Adipocyte (in vitro differentiated cells): ENCODE measurements at regions not wholly inside any gene's neighbourhood (a gene's known extent, or its start where the extent isn't known, plus 50 kb on each side); places are given as distances from the start of the nearest gene placed in this dataset.

Experiments
- DNase-seq: peaks from one replicate; pipeline ENCODE4 v3.0.0-alpha.2; 2015; ENCODE audit warnings: low read depth
- H3K27me3 ChIP-seq: replicated peaks from 2 replicates; pipeline ENCODE4 v1.7.0; 2013; ENCODE audit warnings: mild to moderate bottlenecking, low read length, moderate library complexity; ENCODE audit not compliant: control insufficient read depth, insufficient read depth
- H3K36me3 ChIP-seq: 2 replicates; pipeline ENCODE4 v1.7.0; 2013; ENCODE audit warnings: low read length, mild to moderate bottlenecking, moderate library complexity; ENCODE audit not compliant: control insufficient read depth, insufficient read depth, severe bottlenecking
- H3K4me1 ChIP-seq: 2 replicates; pipeline ENCODE4 v1.7.0; 2013; ENCODE audit warnings: mild to moderate bottlenecking, low read length, moderate library complexity; ENCODE audit not compliant: control insufficient read depth, insufficient read depth
- H3K4me3 ChIP-seq: 2 replicates; pipeline ENCODE4 v1.7.0; 2013; ENCODE audit warnings: mild to moderate bottlenecking, low read length, moderate library complexity
- H3K9ac ChIP-seq: 2 replicates; pipeline ENCODE4 v1.7.0; 2013; ENCODE audit warnings: mild to moderate bottlenecking, low read length, moderate library complexity
- H3K9me3 ChIP-seq: 2 replicates; pipeline ENCODE4 v1.7.0; 2013; ENCODE audit warnings: mild to moderate bottlenecking, low read length, moderate library complexity; ENCODE audit not compliant: control insufficient read depth

DNA sequence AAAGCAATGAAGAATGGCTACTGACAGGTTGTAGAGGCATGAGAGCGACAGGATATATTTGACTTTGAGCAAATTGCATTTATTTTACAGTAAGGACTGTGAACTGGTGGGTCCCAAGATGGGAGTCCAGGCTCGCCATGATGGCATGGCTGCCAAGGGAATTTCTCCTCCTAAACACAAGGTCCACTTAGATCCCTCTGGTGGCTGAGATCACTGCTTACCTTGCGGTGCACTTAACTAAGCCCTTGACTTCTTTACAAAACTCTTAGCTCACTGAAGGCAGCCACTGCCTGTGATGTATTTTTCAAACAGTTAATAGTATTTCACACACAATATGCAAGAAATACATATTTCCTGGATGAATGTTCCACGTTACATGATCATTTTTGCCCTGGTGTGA is 50.3 kb upstream of the SORBS2 start:
- H3K27me3 ChIP-seq, result no peaks in the 10 kb centered on the region
- no peaks in the 10 kb centered on the region for H3K36me3 ChIP-seq

DNA sequence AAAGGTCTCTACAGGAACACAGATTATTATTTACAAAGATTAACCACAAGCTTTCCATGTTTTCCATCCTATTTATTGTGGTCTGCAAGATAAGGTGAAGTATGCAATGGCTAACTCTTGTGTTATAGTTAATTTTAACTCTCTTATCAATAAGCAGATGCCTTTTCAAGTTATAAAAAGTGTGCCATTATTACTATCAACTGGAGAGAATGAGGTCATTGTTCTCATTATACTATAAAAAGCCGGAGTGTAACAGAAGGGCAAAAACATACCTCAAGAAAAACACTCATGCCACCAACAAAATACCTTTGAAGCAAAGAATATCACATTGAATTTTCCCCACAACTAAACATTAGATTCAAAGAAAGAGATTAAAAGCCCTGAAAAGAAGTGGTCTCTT is 52.0 kb upstream of the SORBS2 start:
- Histone ChIP-seq H3K9me3 (no peaks in the 10 kb centered on the region), H3K9ac (no peak overlapping the region), H3K4me3 (no peak overlapping the region), H3K27me3 (no peaks in the 10 kb centered on the region), H3K4me1 (peaks cover 12% of the 10 kb centered on the region), H3K36me3 (no peaks in the 10 kb centered on the region)
- DNase-seq, result no peak

More for the DNA sequence above, 50.3 kb upstream of the SORBS2 start:
- DNase-seq, result no peak
- Histone ChIP-seq H3K9me3 (peaks cover 9% of the 10 kb centered on the region), H3K4me1 (peaks cover 9% of the 10 kb centered on the region), H3K4me3 (no peak overlapping the region), H3K9ac (no peak overlapping the region)

DNA sequence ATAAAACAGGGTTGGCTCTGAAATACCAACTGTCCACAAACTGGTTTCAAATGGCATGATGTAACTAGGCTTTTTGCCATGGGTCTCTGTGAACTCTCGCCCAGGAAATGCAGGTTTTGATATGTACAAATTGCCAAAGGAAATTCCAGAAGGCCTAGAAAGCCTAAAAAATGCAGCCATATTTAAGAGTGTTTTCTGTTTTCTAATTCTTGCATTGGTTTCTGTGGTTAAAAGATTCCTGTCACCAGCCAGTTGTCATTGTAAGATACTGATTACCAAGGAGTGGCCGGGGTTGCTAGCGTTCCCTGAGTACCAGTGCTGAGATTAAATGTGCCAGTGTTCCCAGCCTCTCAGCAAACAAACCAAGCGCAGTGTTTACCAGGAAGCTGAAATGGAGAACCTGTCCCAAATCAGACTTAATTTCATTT is 53.9 kb upstream of the SORBS2 start:
- no peaks in the 10 kb centered on the region for H3K27me3 ChIP-seq
- H3K9ac ChIP-seq, result no peak overlapping the region
- H3K36me3 ChIP-seq, result no peaks in the 10 kb centered on the region
- no peaks in the 10 kb centered on the region for H3K9me3 ChIP-seq
- peaks cover 16% of the 10 kb centered on the region for H3K4me1 ChIP-seq
- H3K4me3 ChIP-seq, result no peak overlapping the region
- DNase-seq, result peak; percentile 63

GRCh38 chr4:185867770-185868169 is 55.8 kb upstream of the SORBS2 start:
- peaks cover 16% of the 10 kb centered on the region for H3K4me1 ChIP-seq
- no peaks in the 10 kb centered on the region for H3K27me3 ChIP-seq
- H3K9me3 ChIP-seq, result no peaks in the 10 kb centered on the region
- H3K36me3 ChIP-seq, result no peaks in the 10 kb centered on the region
- H3K4me3 ChIP-seq, result no peak overlapping the region
- no peak overlapping the region for H3K9ac ChIP-seq
- DNase-seq, result no peak

- H3K36me3 ChIP-seq, result no peaks in the 10 kb centered on the region
Measured at GRCh38 chr4:185868983-185869382, 57.0 kb upstream of the SORBS2 start.

DNA sequence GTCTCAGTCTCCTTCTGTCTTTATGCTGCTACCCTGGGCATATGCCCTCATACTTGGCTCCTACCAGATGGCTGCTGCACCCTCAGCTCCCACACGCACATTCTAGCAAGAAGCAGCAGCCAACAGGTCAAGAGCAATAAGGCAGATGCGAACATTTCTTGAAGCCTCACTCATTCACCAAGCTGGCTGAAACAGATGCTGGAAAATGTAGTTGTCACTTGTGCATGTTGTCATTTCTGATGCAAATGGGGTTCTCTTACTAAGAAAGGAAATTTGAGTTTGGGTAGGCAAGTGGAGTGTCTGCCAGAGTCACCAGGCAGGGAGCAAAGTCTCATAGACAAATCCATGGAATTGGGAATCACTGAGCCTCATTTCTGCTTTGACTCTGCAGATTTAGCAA is 57.4 kb upstream of the SORBS2 start:
- H3K4me1 ChIP-seq, result peaks cover 22% of the 10 kb centered on the region
- DNase-seq, result no peak
- no peaks in the 10 kb centered on the region for H3K27me3 ChIP-seq
- H3K9ac ChIP-seq, result no peak overlapping the region
- no peak overlapping the region for H3K4me3 ChIP-seq
- H3K9me3 ChIP-seq, result no peaks in the 10 kb centered on the region
- H3K36me3 ChIP-seq, result no peaks in the 10 kb centered on the region

More at GRCh38 chr4:185868983-185869382, 57.0 kb upstream of the SORBS2 start:
- no peaks in the 10 kb centered on the region for H3K27me3 ChIP-seq
- no peak overlapping the region for H3K4me3 ChIP-seq
- H3K9me3 ChIP-seq, result no peaks in the 10 kb centered on the region
- H3K9ac ChIP-seq, result no peak overlapping the region
- no peak for DNase-seq
- peaks cover 18% of the 10 kb centered on the region for H3K4me1 ChIP-seq

DNA sequence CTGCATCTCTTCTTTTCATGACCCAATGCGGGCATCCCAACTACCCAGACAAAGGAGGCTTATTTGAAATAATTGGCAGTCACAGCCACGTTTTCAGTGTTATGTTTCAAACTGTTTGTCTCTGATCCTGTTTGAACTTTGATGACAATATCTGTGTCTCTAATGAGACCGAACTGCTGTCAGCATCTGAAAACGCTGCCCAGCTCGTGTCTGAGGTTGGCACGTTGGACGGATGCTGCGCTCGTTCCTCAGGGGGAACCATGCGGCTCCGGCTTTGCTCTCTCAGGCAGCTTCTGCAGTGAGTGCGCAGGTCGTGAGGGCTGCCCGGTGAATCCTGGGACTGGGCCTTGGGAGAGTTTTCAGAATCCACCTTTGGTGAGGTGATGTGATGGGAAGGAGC is 58.4 kb upstream of the SORBS2 start:
- Histone ChIP-seq H3K4me3 (no peak overlapping the region), H3K9me3 (no peaks in the 10 kb centered on the region), H3K27me3 (no peaks in the 10 kb centered on the region), H3K4me1 (peaks cover 23% of the 10 kb centered on the region), H3K36me3 (no peaks in the 10 kb centered on the region), H3K9ac (no peak overlapping the region)
- no peak for DNase-seq

- H3K9ac ChIP-seq, result no peak overlapping the region
- DNase-seq, result peak; percentile 41
Measured at GRCh38 chr4:185872747-185873380, 60.9 kb upstream of the SORBS2 start.

GRCh38 chr4:185874516-185875230 is 62.7 kb upstream of the SORBS2 start:
- no peaks in the 10 kb centered on the region for H3K9me3 ChIP-seq
- peak; percentile 69 for DNase-seq
- no peak overlapping the region for H3K4me3 ChIP-seq

More at GRCh38 chr4:185872747-185873380, 60.9 kb upstream of the SORBS2 start:
- Histone ChIP-seq H3K4me3 (no peak overlapping the region), H3K36me3 (no peaks in the 10 kb centered on the region), H3K27me3 (no peaks in the 10 kb centered on the region), H3K9me3 (no peaks in the 10 kb centered on the region), H3K4me1 (peaks cover 20% of the 10 kb centered on the region)

GRCh38 chr4:185875316-185875907 is 63.4 kb upstream of the SORBS2 start:
- Histone ChIP-seq H3K4me1 (peaks cover 13% of the 10 kb centered on the region), H3K27me3 (no peaks in the 10 kb centered on the region), H3K36me3 (no peaks in the 10 kb centered on the region), H3K9me3 (no peaks in the 10 kb centered on the region), H3K9ac (no peak overlapping the region), H3K4me3 (no peak overlapping the region)
- DNase-seq, result no peak

More at GRCh38 chr4:185874516-185875230, 62.7 kb upstream of the SORBS2 start:
- no peaks in the 10 kb centered on the region for H3K27me3 ChIP-seq
- H3K4me1 ChIP-seq, result peaks cover 13% of the 10 kb centered on the region
- no peak overlapping the region for H3K9ac ChIP-seq
- no peaks in the 10 kb centered on the region for H3K36me3 ChIP-seq

DNA sequence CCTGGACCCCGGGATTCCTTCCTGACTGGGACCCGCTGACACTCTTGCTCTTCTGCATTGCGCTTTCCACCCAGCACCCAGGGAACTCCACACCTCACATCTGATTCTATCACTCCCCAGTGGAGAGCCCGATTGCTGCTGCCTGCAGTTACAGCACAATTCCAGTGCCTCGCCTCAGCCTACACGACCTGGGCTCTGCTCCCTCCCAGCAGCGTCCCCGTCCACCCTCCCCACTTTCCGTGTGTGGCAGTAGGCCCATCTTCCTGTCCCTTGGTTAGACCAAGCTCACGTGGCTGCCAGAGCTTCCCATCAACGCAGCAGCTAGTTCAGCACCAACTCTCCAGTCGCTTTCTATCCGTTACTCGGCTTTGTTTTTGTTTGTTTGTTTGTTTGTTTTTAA is 66.6 kb upstream of the SORBS2 start:
- Histone ChIP-seq H3K4me1 (peaks cover 24% of the 10 kb centered on the region), H3K4me3 (no peak overlapping the region), H3K36me3 (no peaks in the 10 kb centered on the region), H3K27me3 (no peaks in the 10 kb centered on the region), H3K9me3 (peaks cover 6% of the 10 kb centered on the region), H3K9ac (no peak overlapping the region)
- no peak for DNase-seq
